B cell (primary cell): ENCODE measurements at regions not wholly inside any gene's neighbourhood (a gene's known extent, or its start where the extent isn't known, plus 50 kb on each side); places are given as distances from the start of the nearest gene placed in this dataset.

Source experiments
- ATAC-seq: fragments of 200-7000 bp; cut with Tn5 transposase; one replicate; pipeline ENCODE4 v1.10.0; 2021; ENCODE audit warnings: low read depth, mild to moderate bottlenecking, moderate number of reproducible peaks, moderate library complexity
- CTCF ChIA-PET: fragments of 350-600 bp; sonication (Branson Sonifier 250); formaldehyde crosslinking; loops from one replicate; lab custom pipeline; 2021; ENCODE audit warnings: antibody characterized with exemption, inconsistent platforms; lab: Charles Lee
- POLR2A ChIA-PET: fragments of 350-600 bp; sonication (Branson Sonifier 250); formaldehyde crosslinking; loops from one replicate; lab custom pipeline; 2021; ENCODE audit warnings: antibody characterized with exemption; lab: Charles Lee
- DNase-seq: peaks from one replicate; pipeline ENCODE4 v3.0.0; 2013
- H2AFZ ChIP-seq: 2 replicates; pipeline ENCODE4 v1.6.1; 2012; ENCODE audit warnings: mild to moderate bottlenecking, low read depth, low read length; ENCODE audit not compliant: insufficient read depth, poor library complexity, severe bottlenecking
- H3K27ac ChIP-seq, 2 donors: 1 replicate in 1 of 2; 2 replicates in 1 of 2; pipeline ENCODE4 v1.5.1; 2012 to 2013; ENCODE audit warnings: low read length in 2 of 2, mild to moderate bottlenecking in 2 of 2, moderate library complexity in 1 of 2
- H3K27me3 ChIP-seq, 4 experiments: fragments of 200-600 bp in 1 of 4; sonication (generic) in 1 of 4; replicated peaks in 1 of 4; 1 replicate in 2 of 4; 2 replicates in 2 of 4; pipeline versions ENCODE4 v1.6.1 to v1.7.0; 2013 to 2016; ENCODE audit warnings: low read length in 3 of 4, mild to moderate bottlenecking in 2 of 4, mixed read lengths in 1 of 4, moderate library complexity in 1 of 4; ENCODE audit not compliant: insufficient read depth in 4 of 4, control insufficient read depth in 3 of 4; ENCODE audit errors: control extremely low read depth in 1 of 4
- H3K36me3 ChIP-seq, 2 experiments: replicated peaks in 1 of 2; 1 replicate in 1 of 2; 2 replicates in 1 of 2; pipeline versions ENCODE4 v1.6.1 to v1.7.1; 2013; ENCODE audit warnings: low read length in 1 of 2; ENCODE audit not compliant: insufficient read depth in 2 of 2, control insufficient read depth in 1 of 2; ENCODE audit errors: control extremely low read depth in 1 of 2, extremely low read depth in 1 of 2
- H3K4me1 ChIP-seq, 2 donors: fragments of 200-600 bp in 1 of 2; sonication (generic) in 1 of 2; 1 replicate in 1 of 2; 2 replicates in 1 of 2; pipeline versions ENCODE4 v1.5.1 to v1.6.1; 2013 to 2017; ENCODE audit warnings: low read length in 2 of 2; ENCODE audit not compliant: control insufficient read depth in 2 of 2, insufficient read depth in 2 of 2
- H3K4me2 ChIP-seq: replicated peaks from 2 replicates; pipeline ENCODE3; 2012; ENCODE audit warnings: mild to moderate bottlenecking, low read depth, low read length; ENCODE audit not compliant: poor library complexity, severe bottlenecking
- H3K4me3 ChIP-seq, 5 experiments: fragments of 200-600 bp in 1 of 5; sonication (generic) in 1 of 5; 1 replicate in 3 of 5; 2 replicates in 2 of 5; pipeline versions ENCODE4 v1.5.1 to v1.7.0; 2011 to 2016; ENCODE audit warnings: low read length in 4 of 5, mild to moderate bottlenecking in 4 of 5, low read depth in 2 of 5, control low read depth in 1 of 5, moderate library complexity in 1 of 5; ENCODE audit not compliant: insufficient read depth in 1 of 5; ENCODE audit errors: control extremely low read depth in 1 of 5, extremely low read depth in 1 of 5
- H3K79me2 ChIP-seq: fragments of 200-600 bp; sonication (generic); one replicate; pipeline ENCODE4 v1.6.0; 2016; ENCODE audit warnings: low read length; ENCODE audit not compliant: control insufficient read depth, insufficient read depth
- H3K9ac ChIP-seq: fragments of 200-600 bp; sonication (generic); 2 replicates; pipeline ENCODE4 v1.6.1; 2017; ENCODE audit warnings: mild to moderate bottlenecking, low read length, moderate library complexity
- H3K9me3 ChIP-seq, 3 donors: one replicate each; pipeline versions ENCODE4 v1.6.1 to v1.7.1; 2013; ENCODE audit warnings: low read length in 2 of 3; ENCODE audit not compliant: control insufficient read depth in 2 of 3, insufficient read depth in 1 of 3; ENCODE audit errors: control extremely low read depth in 1 of 3
- H4K20me1 ChIP-seq: 2 replicates; pipeline ENCODE4 v1.6.0; 2012; ENCODE audit warnings: mild to moderate bottlenecking, low read length; ENCODE audit not compliant: insufficient read depth, control insufficient read depth, poor library complexity, severe bottlenecking
- H3K27ac Mint-ChIP-seq: one replicate; pipeline ENCODE4 v1.8.0; 2021; ENCODE audit warnings: mixed read lengths
- H3K27me3 Mint-ChIP-seq: one replicate; pipeline ENCODE4 v1.8.0; 2021; ENCODE audit warnings: mixed read lengths
- H3K4me1 Mint-ChIP-seq: one replicate; pipeline ENCODE4 v1.8.0; 2021; ENCODE audit warnings: mixed read lengths
- H3K4me3 Mint-ChIP-seq: one replicate; pipeline ENCODE4 v1.8.0; 2021; ENCODE audit warnings: mixed read lengths
- H3K9me3 Mint-ChIP-seq: one replicate; pipeline ENCODE4 v1.8.0; 2022; ENCODE audit warnings: mixed read lengths; ENCODE audit not compliant: insufficient read depth
- CTCF ChIP-seq: fragments of 200-600 bp; IDR thresholded peaks from one replicate; pipeline ENCODE4 v1.8.0; 2022; ENCODE audit warnings: antibody characterized with exemption, mild to moderate bottlenecking
- EZH2 ChIP-seq: IDR thresholded peaks from 2 replicates; pipeline ENCODE4 v1.6.1; 2012; ENCODE audit warnings: borderline replicate concordance, low read depth, mild to moderate bottlenecking, moderate library complexity, low read length; ENCODE audit not compliant: insufficient read depth, poor library complexity, severe bottlenecking
- WGBS: methylation state at CpG from one replicate; pipeline ENCODE4 v1.1.5; 2013; ENCODE audit warnings: missing lambda C conversion rate; ENCODE audit not compliant: insufficient coverage; 5-methylcytosine and 5-hydroxymethylcytosine counted together
- intact Hi-C: fragments of 100-400 bp; cut with micrococcal nuclease; formaldehyde crosslinking; loops from one replicate; pipeline ENCODE4 v1.10.0; 2022

GRCh38 chr6:27076116-27076515 lies 171.4 kb upstream of the PRSS16 start:
- Histone ChIP-seq H3K79me2 (no peaks in the 10 kb centered on the region), H3K9ac (no peak overlapping the region), H3K9me3 (no peaks in the 10 kb centered on the region), H4K20me1 (no peaks in the 10 kb centered on the region), H3K36me3 (no peaks in the 10 kb centered on the region), H2AFZ (no peak overlapping the region), H3K4me1 (peaks cover 4% of the 10 kb centered on the region in 2 donors), H3K4me3 (no peak overlapping the region), H3K4me2 (no peak overlapping the region), H3K27ac (no peak overlapping the region), H3K27me3 (peaks cover 0 to 17% (median 7%) of the 10 kb centered on the region in 4 experiments)
- CTCF ChIA-PET: no interaction called here
- Mint-ChIP-seq H3K4me3 (no peak overlapping the region), H3K4me1 (peaks cover 3% of the 10 kb centered on the region), H3K27ac (no peak overlapping the region), H3K27me3 (peaks cover 55% of the 10 kb centered on the region), H3K9me3 (no peaks in the 10 kb centered on the region)
- POLR2A ChIA-PET: no interaction called here
- DNase-seq (no peak), ATAC-seq (no peak)
- TF ChIP-seq EZH2 (no peak), CTCF (no peak)
- no CpG with 5 or more reads among the region's 1 CpG for WGBS
- intact Hi-C loops: loop anchor here (5.0 to 10.0 kb wide), 2 partner anchors 734 to 901 kb away; no protein-coding TSS in a partner anchor

- Mint-ChIP-seq H3K4me1 (peaks cover 3% of the 10 kb centered on the region), H3K27ac (no peak overlapping the region), H3K9me3 (no peaks in the 10 kb centered on the region), H3K4me3 (peak overlapping the region; percentile 78), H3K27me3 (peaks cover 71% of the 10 kb centered on the region)
- peaks cover 0 to 21% (median 8%) of the 10 kb centered on the region in 4 experiments for H3K27me3 ChIP-seq
- DNase-seq (peak; percentile 65), ATAC-seq (peak; percentile 57)
- H3K79me2 ChIP-seq: no peaks in the 10 kb centered on the region
- peak overlapping the region; percentile 64 for H3K4me2 ChIP-seq
- no peak for TF ChIP-seq EZH2
- peak; percentile 69 for TF ChIP-seq CTCF
- H3K4me1 ChIP-seq: peaks cover 4% of the 10 kb centered on the region in 2 donors
- peak overlapping the region; percentile 64 for H2AFZ ChIP-seq
- ChIA-PET POLR2A (no interaction called here), CTCF (interaction anchor here (0.6 to 1.9 kb wide), 9 partner anchors 9 to 920 kb away, joined by 3 to 12 read pairs (median 4); no protein-coding TSS in a partner anchor)
- H4K20me1 ChIP-seq: no peaks in the 10 kb centered on the region
- intact Hi-C loops: loop anchor here (5.0 to 10.0 kb wide), 2 partner anchors 737 to 904 kb away; no protein-coding TSS in a partner anchor
- peak overlapping the region in 3 of 5 experiments; percentile 37 to 56 (median 41) for H3K4me3 ChIP-seq
- H3K9me3 ChIP-seq: no peaks in the 10 kb centered on the region
- H3K27ac ChIP-seq: no peak overlapping the region
- peak overlapping the region; percentile 46 for H3K9ac ChIP-seq
- H3K36me3 ChIP-seq: no peaks in the 10 kb centered on the region
- WGBS: 0% methylated on average over 2 of the region's 9 CpGs
Measured at GRCh38 chr6:27078734-27079357, 168.7 kb upstream of the PRSS16 start.
